GM23338 (cell line): ENCODE measurements at regions not wholly inside any gene's neighbourhood (a gene's known extent, or its start where the extent isn't known, plus 50 kb on each side); places are given as distances from the start of the nearest gene placed in this dataset.

Experiments used
- ATAC-seq: fragments of 200-7000 bp; cut with Tn5 transposase; 3 replicates; pipeline ENCODE4 v1.9.1; 2020
- DNase-seq: peaks from one replicate; pipeline ENCODE4 v3.0.0-alpha.2; 2015; ENCODE audit warnings: low spot score
- H2AFZ ChIP-seq: fragments of 200-600 bp; sonication (generic); 2 replicates; pipeline ENCODE4 v1.8.0; 2016; ENCODE audit warnings: antibody characterized with exemption, mild to moderate bottlenecking, moderate library complexity
- H3F3A ChIP-seq: fragments of 200-600 bp; sonication (generic); replicated peaks from 2 replicates; pipeline ENCODE4 v1.8.0; 2017; ENCODE audit warnings: antibody characterized with exemption, mixed run types, low read depth
- H3K27ac ChIP-seq: fragments of 200-600 bp; sonication (generic); 2 replicates; pipeline ENCODE4 v1.6.1; 2016; ENCODE audit warnings: low read depth
- H3K27me3 ChIP-seq: fragments of 200-600 bp; sonication (generic); 2 replicates; pipeline ENCODE4 v1.8.0; 2016; ENCODE audit warnings: mild to moderate bottlenecking, mixed run types, moderate library complexity; ENCODE audit not compliant: insufficient read depth
- H3K36me3 ChIP-seq: fragments of 200-600 bp; sonication (generic); 2 replicates; pipeline ENCODE4 v1.8.0; 2016; ENCODE audit warnings: mild to moderate bottlenecking; ENCODE audit not compliant: insufficient read depth
- H3K4me1 ChIP-seq: fragments of 200-600 bp; sonication (generic); 2 replicates; pipeline ENCODE4 v1.8.0; 2016; ENCODE audit warnings: mild to moderate bottlenecking, moderate library complexity; ENCODE audit not compliant: insufficient read depth
- H3K4me2 ChIP-seq: fragments of 200-600 bp; sonication (generic); 2 replicates; pipeline ENCODE4 v1.7.1; 2017; ENCODE audit warnings: mixed run types
- H3K4me3 ChIP-seq: fragments of 200-600 bp; sonication (generic); 2 replicates; pipeline ENCODE4 v1.6.1; 2016; ENCODE audit warnings: mixed run types
- H3K79me2 ChIP-seq: fragments of 200-600 bp; sonication (generic); replicated peaks from 2 replicates; pipeline ENCODE4 v1.8.0; 2017; ENCODE audit warnings: mild to moderate bottlenecking; ENCODE audit not compliant: insufficient read depth
- H3K9me2 ChIP-seq: fragments of 200-600 bp; sonication (generic); 2 replicates; pipeline ENCODE4 v1.8.0; 2017; ENCODE audit not compliant: insufficient read depth
- H4K20me1 ChIP-seq: fragments of 200-600 bp; sonication (generic); replicated peaks from 2 replicates; pipeline ENCODE4 v1.8.0; 2017; ENCODE audit warnings: mild to moderate bottlenecking; ENCODE audit not compliant: insufficient read depth
- H3K27ac Mint-ChIP-seq: 2 replicates; pipeline ENCODE4 v1.8.0; 2020; ENCODE audit warnings: inconsistent platforms, mild to moderate bottlenecking, moderate library complexity, mixed read lengths
- H3K27me3 Mint-ChIP-seq: 3 replicates; pipeline ENCODE4 v1.8.0; 2022; ENCODE audit warnings: low read depth, mild to moderate bottlenecking, moderate library complexity, mixed read lengths, inconsistent platforms; ENCODE audit not compliant: insufficient read depth, poor library complexity
- H3K36me3 Mint-ChIP-seq: 3 replicates; pipeline ENCODE4 v1.8.0; 2021; ENCODE audit warnings: low read depth, mild to moderate bottlenecking, inconsistent platforms, moderate library complexity, mixed read lengths
- H3K4me1 Mint-ChIP-seq: 3 replicates; pipeline ENCODE4 v1.8.0; 2020; ENCODE audit warnings: mild to moderate bottlenecking, inconsistent platforms, mixed read lengths
- H3K4me3 Mint-ChIP-seq: 3 replicates; pipeline ENCODE4 v1.8.0; 2021; ENCODE audit warnings: moderate library complexity, mild to moderate bottlenecking, inconsistent platforms, mixed read lengths
- H3K9me3 Mint-ChIP-seq: 3 replicates; pipeline ENCODE4 v1.8.0; 2020; ENCODE audit warnings: moderate library complexity, mild to moderate bottlenecking, inconsistent platforms, mixed read lengths
- CREB1 ChIP-seq: fragments of 250-450 bp; sonication (Bioruptor Pico); IDR thresholded peaks from 2 replicates; pipeline ENCODE4 v1.5.0; 2020; ENCODE audit warnings: low read depth, mild to moderate bottlenecking, moderate library complexity
- ETS1 ChIP-seq: IDR thresholded peaks from 2 replicates; pipeline ENCODE4 v1.6.1; 2016; ENCODE audit warnings: antibody characterized with exemption
- EZH2 ChIP-seq: fragments of 200-600 bp; sonication (generic); IDR thresholded peaks from one replicate; pipeline ENCODE4 v1.8.0; 2017; ENCODE audit warnings: antibody characterized with exemption, mild to moderate bottlenecking, low read depth; ENCODE audit not compliant: unreplicated experiment
- EZH2phosphoT487 ChIP-seq: fragments of 200-600 bp; sonication (generic); IDR thresholded peaks from one replicate; pipeline ENCODE4 v1.8.1; 2018; ENCODE audit warnings: antibody characterized with exemption; ENCODE audit not compliant: unreplicated experiment
- JUNB ChIP-seq: IDR thresholded peaks from one replicate; pipeline ENCODE4 v1.6.1; 2016; ENCODE audit warnings: antibody characterized with exemption; ENCODE audit not compliant: unreplicated experiment
- NANOG ChIP-seq: IDR thresholded peaks from 2 replicates; pipeline ENCODE4 v1.6.1; 2016; ENCODE audit warnings: antibody characterized with exemption, borderline replicate concordance
- POLR2AphosphoS5 ChIP-seq: IDR thresholded peaks from 2 replicates; pipeline ENCODE4 v1.6.1; 2016; ENCODE audit warnings: antibody characterized with exemption, low read depth
- STAT1 ChIP-seq: IDR thresholded peaks from one replicate; pipeline ENCODE4 v1.6.1; 2016; ENCODE audit warnings: antibody characterized with exemption; ENCODE audit not compliant: unreplicated experiment
- ZNF114 ChIP-seq: fragments of 250-450 bp; sonication (Bioruptor Pico); IDR thresholded peaks from 2 replicates; pipeline ENCODE4 v1.5.0; 2020; ENCODE audit warnings: mild to moderate bottlenecking, moderate library complexity
- ZNF331 ChIP-seq: fragments of 250-450 bp; sonication (Bioruptor Pico); IDR thresholded peaks from 2 replicates; pipeline ENCODE4 v1.5.0; 2020; ENCODE audit warnings: low read depth, mild to moderate bottlenecking, moderate library complexity
- ZNF462 ChIP-seq: fragments of 250-450 bp; sonication (Bioruptor Pico); IDR thresholded peaks from 2 replicates; pipeline ENCODE4 v1.5.0; 2020; ENCODE audit warnings: mild to moderate bottlenecking, moderate library complexity
- TF ChIP-seq, protein P1 (sequence below), 2 experiments: fragments of 200-600 bp in 1 of 2; sonication (generic) in 1 of 2; conservative IDR thresholded peaks; 2 replicates each; pipeline versions ENCODE4 v1.5.1 to v1.6.1; 2016 to 2017; ENCODE audit warnings: antibody characterized with exemption in 2 of 2, low read depth in 2 of 2, mild to moderate bottlenecking in 2 of 2, moderate library complexity in 1 of 2
- TF ChIP-seq, protein P2 (sequence below): IDR thresholded peaks from one replicate; pipeline ENCODE4 v1.6.1; 2018; ENCODE audit warnings: antibody characterized with exemption; ENCODE audit not compliant: unreplicated experiment

DNA sequence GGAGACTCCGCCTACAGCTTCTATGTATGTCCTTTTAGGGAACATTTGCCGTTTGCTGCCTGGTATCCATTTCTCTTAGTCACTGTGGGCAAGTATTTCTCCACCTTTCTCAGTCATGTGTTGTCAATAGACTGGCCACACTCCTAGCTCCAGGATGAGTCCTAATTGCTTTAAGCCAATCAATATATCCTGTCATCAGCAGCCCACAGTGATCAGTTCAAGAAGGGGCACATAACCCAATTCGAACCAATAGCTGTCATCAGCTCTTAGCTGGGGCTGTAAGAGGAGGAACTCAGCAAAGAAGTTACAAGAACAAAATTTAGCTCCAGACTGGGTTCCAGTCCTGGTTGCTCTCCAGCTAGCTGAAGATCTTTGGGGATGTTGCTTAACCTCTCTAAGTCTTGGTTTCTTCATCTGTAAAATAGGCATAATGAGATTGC lies 70.7 kb upstream of the MAN2A1 start:
- no peaks in the 10 kb centered on the region for H3K27me3 Mint-ChIP-seq
- ATAC-seq (no peak), DNase-seq (no peak)
- H3K4me2 ChIP-seq = no peak overlapping the region
- no peaks in the 10 kb centered on the region for H3K79me2 ChIP-seq
- no peak overlapping the region for H3K27ac ChIP-seq
- H3K27ac Mint-ChIP-seq = no peak overlapping the region
- H3K4me1 ChIP-seq = no peaks in the 10 kb centered on the region
- no peaks in the 10 kb centered on the region for H3K27me3 ChIP-seq
- no peaks in the 10 kb centered on the region for H3K4me1 Mint-ChIP-seq
- H4K20me1 ChIP-seq = no peaks in the 10 kb centered on the region
- no peaks in the 10 kb centered on the region for H3F3A ChIP-seq
- no peak overlapping the region; the same call in 1 of the 2 replicates for H2AFZ ChIP-seq
- no peak overlapping the region for H3K4me3 ChIP-seq
- H3K4me3 Mint-ChIP-seq = no peak overlapping the region
- H3K36me3 Mint-ChIP-seq = no peaks in the 10 kb centered on the region
- H3K9me3 Mint-ChIP-seq = no peaks in the 10 kb centered on the region
- no peaks in the 10 kb centered on the region for H3K36me3 ChIP-seq
- no peak for TF ChIP-seq CREB1 (CRISPR knock-in tag)
- TF ChIP-seq, protein P1, sequence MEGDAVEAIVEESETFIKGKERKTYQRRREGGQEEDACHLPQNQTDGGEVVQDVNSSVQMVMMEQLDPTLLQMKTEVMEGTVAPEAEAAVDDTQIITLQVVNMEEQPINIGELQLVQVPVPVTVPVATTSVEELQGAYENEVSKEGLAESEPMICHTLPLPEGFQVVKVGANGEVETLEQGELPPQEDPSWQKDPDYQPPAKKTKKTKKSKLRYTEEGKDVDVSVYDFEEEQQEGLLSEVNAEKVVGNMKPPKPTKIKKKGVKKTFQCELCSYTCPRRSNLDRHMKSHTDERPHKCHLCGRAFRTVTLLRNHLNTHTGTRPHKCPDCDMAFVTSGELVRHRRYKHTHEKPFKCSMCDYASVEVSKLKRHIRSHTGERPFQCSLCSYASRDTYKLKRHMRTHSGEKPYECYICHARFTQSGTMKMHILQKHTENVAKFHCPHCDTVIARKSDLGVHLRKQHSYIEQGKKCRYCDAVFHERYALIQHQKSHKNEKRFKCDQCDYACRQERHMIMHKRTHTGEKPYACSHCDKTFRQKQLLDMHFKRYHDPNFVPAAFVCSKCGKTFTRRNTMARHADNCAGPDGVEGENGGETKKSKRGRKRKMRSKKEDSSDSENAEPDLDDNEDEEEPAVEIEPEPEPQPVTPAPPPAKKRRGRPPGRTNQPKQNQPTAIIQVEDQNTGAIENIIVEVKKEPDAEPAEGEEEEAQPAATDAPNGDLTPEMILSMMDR (conservative IDR thresholded peaks at IDR 0.05; ENCODE audit: low read depth in 2 of 2) = no peak
- no peak for TF ChIP-seq ZNF462 (CRISPR knock-in tag)
- TF ChIP-seq, protein P2, sequence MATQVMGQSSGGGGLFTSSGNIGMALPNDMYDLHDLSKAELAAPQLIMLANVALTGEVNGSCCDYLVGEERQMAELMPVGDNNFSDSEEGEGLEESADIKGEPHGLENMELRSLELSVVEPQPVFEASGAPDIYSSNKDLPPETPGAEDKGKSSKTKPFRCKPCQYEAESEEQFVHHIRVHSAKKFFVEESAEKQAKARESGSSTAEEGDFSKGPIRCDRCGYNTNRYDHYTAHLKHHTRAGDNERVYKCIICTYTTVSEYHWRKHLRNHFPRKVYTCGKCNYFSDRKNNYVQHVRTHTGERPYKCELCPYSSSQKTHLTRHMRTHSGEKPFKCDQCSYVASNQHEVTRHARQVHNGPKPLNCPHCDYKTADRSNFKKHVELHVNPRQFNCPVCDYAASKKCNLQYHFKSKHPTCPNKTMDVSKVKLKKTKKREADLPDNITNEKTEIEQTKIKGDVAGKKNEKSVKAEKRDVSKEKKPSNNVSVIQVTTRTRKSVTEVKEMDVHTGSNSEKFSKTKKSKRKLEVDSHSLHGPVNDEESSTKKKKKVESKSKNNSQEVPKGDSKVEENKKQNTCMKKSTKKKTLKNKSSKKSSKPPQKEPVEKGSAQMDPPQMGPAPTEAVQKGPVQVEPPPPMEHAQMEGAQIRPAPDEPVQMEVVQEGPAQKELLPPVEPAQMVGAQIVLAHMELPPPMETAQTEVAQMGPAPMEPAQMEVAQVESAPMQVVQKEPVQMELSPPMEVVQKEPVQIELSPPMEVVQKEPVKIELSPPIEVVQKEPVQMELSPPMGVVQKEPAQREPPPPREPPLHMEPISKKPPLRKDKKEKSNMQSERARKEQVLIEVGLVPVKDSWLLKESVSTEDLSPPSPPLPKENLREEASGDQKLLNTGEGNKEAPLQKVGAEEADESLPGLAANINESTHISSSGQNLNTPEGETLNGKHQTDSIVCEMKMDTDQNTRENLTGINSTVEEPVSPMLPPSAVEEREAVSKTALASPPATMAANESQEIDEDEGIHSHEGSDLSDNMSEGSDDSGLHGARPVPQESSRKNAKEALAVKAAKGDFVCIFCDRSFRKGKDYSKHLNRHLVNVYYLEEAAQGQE = no peak
- no peak for TF ChIP-seq EZH2phosphoT487
- TF ChIP-seq EZH2 = no peak
- no peak for TF ChIP-seq ZNF114 (CRISPR knock-in tag)
- no peak for TF ChIP-seq STAT1
- no peak for TF ChIP-seq JUNB
- TF ChIP-seq ZNF331 = no peak
- no peak for TF ChIP-seq ETS1
- no peak for TF ChIP-seq POLR2AphosphoS5
- TF ChIP-seq NANOG = no peak
- 0 out of 2 replicates have a peak, but pooled peaks cover 4% of the 10 kb centered on the region for H3K9me2 ChIP-seq
